Ishikawa (cell line): ENCODE measurements at regions not wholly inside any gene's neighbourhood (a gene's known extent, or its start where the extent isn't known, plus 50 kb on each side); places are given as distances from the start of the nearest gene placed in this dataset.

ENCODE experiments used
- CEBPB ChIP-seq: IDR thresholded peaks from 2 replicates; pipeline ENCODE4 v1.6.1; 2012
- CREB1 ChIP-seq: IDR thresholded peaks from 2 replicates; pipeline ENCODE4 v1.6.1; 2012; ENCODE audit warnings: low read depth
- EGR1 ChIP-seq: IDR thresholded peaks from 2 replicates; pipeline ENCODE4 v1.6.1; 2012
- EP300 ChIP-seq: IDR thresholded peaks from 2 replicates; pipeline ENCODE4 v1.6.1; 2012; ENCODE audit warnings: borderline replicate concordance
- FOXM1 ChIP-seq: IDR thresholded peaks from 2 replicates; pipeline ENCODE4 v1.6.1; 2012; ENCODE audit warnings: low read depth, borderline replicate concordance
- MAX ChIP-seq: IDR thresholded peaks from 2 replicates; pipeline ENCODE4 v1.6.1; 2012
- NFIC ChIP-seq: IDR thresholded peaks from 2 replicates; pipeline ENCODE4 v1.6.1; 2012
- RAD21 ChIP-seq: IDR thresholded peaks from 2 replicates; pipeline ENCODE4 v1.6.1; 2012; ENCODE audit warnings: low read depth
- REST ChIP-seq: IDR thresholded peaks from 2 replicates; pipeline ENCODE4 v1.6.1; 2012; ENCODE audit warnings: low read depth, mild to moderate bottlenecking
- TAF1 ChIP-seq: IDR thresholded peaks from 2 replicates; pipeline ENCODE4 v1.6.1; 2012; ENCODE audit warnings: low read depth, mild to moderate bottlenecking
- TCF12 ChIP-seq: IDR thresholded peaks from 2 replicates; pipeline ENCODE4 v1.6.1; 2012; ENCODE audit warnings: low read depth
- TEAD4 ChIP-seq: IDR thresholded peaks from 2 replicates; pipeline ENCODE4 v1.6.1; 2012
- YY1 ChIP-seq: IDR thresholded peaks from 2 replicates; pipeline ENCODE4 v1.6.1; 2012; ENCODE audit warnings: low read depth
- ZBTB7A ChIP-seq: IDR thresholded peaks from 2 replicates; pipeline ENCODE4 v1.6.1; 2012; ENCODE audit warnings: low read depth
- TF ChIP-seq, protein P1 (sequence below): IDR thresholded peaks from 2 replicates; pipeline ENCODE4 v1.6.1; 2012

- no peak for TF ChIP-seq FOXM1
- no peak for TF ChIP-seq TEAD4
- TF ChIP-seq CEBPB = no peak
- TF ChIP-seq NFIC = no peak
- TF ChIP-seq ZBTB7A = no peak
- no peak for TF ChIP-seq YY1
- no peak for TF ChIP-seq REST
- TF ChIP-seq, protein P1, sequence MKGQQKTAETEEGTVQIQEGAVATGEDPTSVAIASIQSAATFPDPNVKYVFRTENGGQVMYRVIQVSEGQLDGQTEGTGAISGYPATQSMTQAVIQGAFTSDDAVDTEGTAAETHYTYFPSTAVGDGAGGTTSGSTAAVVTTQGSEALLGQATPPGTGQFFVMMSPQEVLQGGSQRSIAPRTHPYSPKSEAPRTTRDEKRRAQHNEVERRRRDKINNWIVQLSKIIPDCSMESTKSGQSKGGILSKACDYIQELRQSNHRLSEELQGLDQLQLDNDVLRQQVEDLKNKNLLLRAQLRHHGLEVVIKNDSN = no peak
- TF ChIP-seq TAF1 = no peak
- no peak for TF ChIP-seq EGR1
- no peak for TF ChIP-seq CREB1
- TF ChIP-seq EP300 = no peak
- no peak for TF ChIP-seq TCF12
- TF ChIP-seq MAX = no peak
- no peak for TF ChIP-seq RAD21
These were observed 96.8 kb downstream of the SNRPN start for GRCh38 chr15:25051399-25052154.

- TF ChIP-seq, protein P1 = no peak
- TF ChIP-seq EP300 (no peak), MAX (no peak), FOXM1 (no peak), TCF12 (no peak), RAD21 (no peak), REST (no peak), EGR1 (no peak), YY1 (no peak), TAF1 (no peak), ZBTB7A (no peak), NFIC (no peak), TEAD4 (no peak)
These were observed 97.6 kb downstream of the SNRPN start for GRCh38 chr15:25052191-25052999.

- TF ChIP-seq NFIC (no peak), TAF1 (no peak), FOXM1 (no peak), REST (no peak), TCF12 (no peak), TEAD4 (no peak), CREB1 (no peak), MAX (no peak), EP300 (no peak), ZBTB7A (no peak), EGR1 (no peak), YY1 (no peak), RAD21 (no peak)
- TF ChIP-seq, protein P1 = no peak
These were observed 98.4 kb downstream of the SNRPN start for GRCh38 chr15:25053000-25053815.
